ENCODE measurements at regions not wholly inside any gene's neighbourhood (a gene's known extent, or its start where the extent isn't known, plus 50 kb on each side); places are given as distances from the start of the nearest gene placed in this dataset.
A peak's percentile ranks its signal among the peaks of the same experiment; 100 is the strongest.

DNA sequence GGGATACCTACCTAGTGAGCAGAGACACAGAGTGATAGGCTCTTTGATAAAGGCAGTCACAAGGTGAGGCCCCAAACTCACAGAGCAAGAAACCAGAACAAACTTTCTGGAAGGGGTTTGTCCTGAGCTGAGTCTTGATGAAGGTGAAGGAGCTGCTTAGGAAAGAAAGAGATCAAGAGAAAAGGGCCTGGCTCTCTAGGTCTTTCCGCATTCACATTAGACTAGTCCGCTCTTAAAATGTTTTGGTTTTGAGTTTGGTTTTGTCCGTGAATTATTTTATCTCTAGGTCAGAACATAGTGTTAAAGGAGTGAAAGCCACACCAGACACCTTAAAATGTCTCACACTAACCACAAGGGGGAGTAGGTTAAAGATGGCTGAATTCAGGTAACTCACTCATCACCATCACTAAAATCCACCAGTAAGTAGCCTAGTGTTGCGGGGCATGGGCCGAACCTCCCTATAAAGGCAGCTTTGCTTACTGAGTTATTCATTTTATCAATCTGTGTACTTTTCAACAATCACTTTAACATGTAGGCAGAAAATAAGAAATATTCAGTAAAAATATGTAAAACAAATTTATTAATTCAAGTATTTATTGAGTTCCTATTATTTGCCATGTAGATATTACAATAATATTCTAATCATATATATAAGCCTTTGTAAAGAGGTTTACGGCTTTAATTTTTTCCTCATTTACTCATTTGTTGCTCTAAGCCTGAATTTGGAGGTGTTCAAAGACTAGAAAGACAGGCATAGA, 121.5 kb upstream of the TSC22D2 start:
- H2BK120ac ChIP-seq (ENCODE audit: low read depth, low read length), result peak overlapping the region; percentile 64
- no peak overlapping the region for H3K9ac ChIP-seq (ENCODE audit: low read depth, low read length)
- no peaks in the 10 kb centered on the region for H3K9me3 ChIP-seq (ENCODE audit: control insufficient read depth, insufficient read depth, low read length)
- in situ Hi-C loops (cut with MboI; ENCODE audit: low sequenced_read_pairs) (no loop called here), intact Hi-C loops (cut with micrococcal nuclease) (no loop called here), dilution Hi-C loops (cut with HindIII; ENCODE audit: low sequenced_read_pairs, unreplicated experiment) (no loop called here)
- no peak overlapping the region for H3K56ac ChIP-seq (ENCODE audit: extremely low read depth, insufficient read depth, low read length)
- no TSS peak for BruUV-seq (replicated peaks)
- peak; percentile 51 for DNase-seq
- H3K4ac ChIP-seq (ENCODE audit: low read depth, low read length), result peak overlapping the region; percentile 7; the same call in 1 of the 2 replicates
- no peak overlapping the region for H2AK9ac ChIP-seq (replicated peaks; ENCODE audit: low read depth, low read length, poor library complexity)
- H4K5ac ChIP-seq (ENCODE audit: low read depth, low read length), result peak overlapping the region; percentile 49; the same call in 1 of the 2 replicates
- no peak overlapping the region for H3K4me3 ChIP-seq (ENCODE audit: insufficient read depth, low read depth, low read length)
- H2BK15ac ChIP-seq (ENCODE audit: low read depth, low read length), result peak overlapping the region; percentile 66; the same call in 1 of the 3 replicates
- no peak overlapping the region for H2AK5ac ChIP-seq (ENCODE audit: low read depth, low read length)
- no peak overlapping the region for H2BK5ac ChIP-seq (ENCODE audit: low read depth, low read length, poor library complexity, severe bottlenecking)
- no peaks in the 10 kb centered on the region for H3K79me1 ChIP-seq (ENCODE audit: low read depth in 1 of 2, low read length in 2 of 2)
- no CpG with 5 or more reads among the region's 6 CpGs for WGBS, 2 experiments (ENCODE audit: extremely low coverage in 2 of 2, insufficient read length in 1 of 2)
- H4K8ac ChIP-seq (ENCODE audit: low read depth in 2 of 2, low read length in 2 of 2), result peak overlapping the region in 1 of 2 experiments; percentile 32; a peak in 1 of 4 replicates
- no peaks in the 10 kb centered on the region for H4K20me1 ChIP-seq (ENCODE audit: insufficient read depth, low read length)
- H3K23ac ChIP-seq (ENCODE audit: low read depth, low read length), result no peak overlapping the region
- no peak overlapping the region for H3K4me2 ChIP-seq (ENCODE audit: low read depth, low read length)
- H3K36me3 ChIP-seq (ENCODE audit: control insufficient read depth, insufficient read depth, low read length), result no peaks in the 10 kb centered on the region
- TF ChIP-seq RAD21 (IDR thresholded peaks at IDR 0.05; ENCODE audit: low read length) (peak; percentile 54), SMC3 (IDR thresholded peaks at IDR 0.05; ENCODE audit: low read depth, low read length) (peak; percentile 45), CTCF (conservative IDR thresholded peaks at IDR 0.05; ENCODE audit: low read depth, low read length) (peak; percentile 46), USF2 (IDR thresholded peaks at IDR 0.05; ENCODE audit: low read depth, low read length) (no peak), MAZ (IDR thresholded peaks at IDR 0.05; ENCODE audit: borderline replicate concordance, low read depth, low read length) (no peak)
- POLR2A ChIA-PET (ENCODE audit: unreplicated experiment), result no interaction called here
- no peak overlapping the region for H3K27ac ChIP-seq (ENCODE audit: insufficient read depth, low read length)
- H2AFZ ChIP-seq (replicated peaks; ENCODE audit: low read length, poor library complexity), result no peak overlapping the region
- peak overlapping the region; percentile 83; the same call in 1 of the 2 replicates for H3K18ac ChIP-seq (ENCODE audit: low read depth, low read length)
- peak overlapping the region; percentile 30 for H2BK20ac ChIP-seq (ENCODE audit: low read depth, low read length)
- no peak overlapping the region; the same call in 1 of the 2 replicates for H3K14ac ChIP-seq (replicated peaks; ENCODE audit: low read depth, low read length)
- H3K27me3 ChIP-seq (ENCODE audit: control insufficient read depth, insufficient read depth, low read length), result no peaks in the 10 kb centered on the region
- no peaks in the 10 kb centered on the region for H3K4me1 ChIP-seq (ENCODE audit: control insufficient read depth, insufficient read depth, low read length)
- ATAC-seq (ENCODE audit: low read depth), result peak; percentile 49
- H3K9me1 ChIP-seq (ENCODE audit: insufficient read depth, low read length), result no peaks in the 10 kb centered on the region
- CTCF ChIA-PET, result interaction anchor here (0.6 to 1.0 kb wide), 3 partner anchors 10 to 35 kb away, joined by 3 to 4 read pairs (median 4); no protein-coding TSS in a partner anchor
- H4K91ac ChIP-seq (ENCODE audit: insufficient read depth, low read depth, low read length), result no peak overlapping the region; the same call in 1 of the 2 replicates

All from IMR-90 (cell line).